Lower leg skin (tissue), 4 donors: ENCODE measurements at regions not wholly inside any gene's neighbourhood (a gene's known extent, or its start where the extent isn't known, plus 50 kb on each side); places are given as distances from the start of the nearest gene placed in this dataset.

Experiments used
- DNase-seq, 2 donors: peaks; one replicate each; pipeline ENCODE4 v3.0.0-alpha.2; 2019; ENCODE audit warnings: low spot score in 2 of 2
- H3K4me3 ChIP-seq: fragments of 200-600 bp; sonication (generic); 2 replicates; pipeline ENCODE4 v1.5.1; 2017; ENCODE audit warnings: mild to moderate bottlenecking, low read depth; ENCODE audit not compliant: poor library complexity, severe bottlenecking
- POLR2A ChIP-seq, 2 donors: fragments of 450-650 bp; IDR thresholded peaks; one replicate each; pipeline ENCODE4 v1.6.1; 2016 to 2017; ENCODE audit warnings: antibody characterized with exemption in 2 of 2, mild to moderate bottlenecking in 1 of 2, moderate library complexity in 1 of 2
- WGBS, 2 donors: methylation state at CpG; one replicate each; pipeline ENCODE4 v1.1.5; 2018; 5-methylcytosine and 5-hydroxymethylcytosine counted together
- intact Hi-C: fragments of 100-400 bp; cut with DNase I; formaldehyde crosslinking; loops from one replicate; pipeline ENCODE4 v1.15.0; 2023; ENCODE audit warnings: low total_unique reads
- TF ChIP-seq, protein P1 (sequence below), 3 donors: fragments of 450-650 bp; IDR thresholded peaks; one replicate each; pipeline ENCODE4 v1.5.1; 2016; ENCODE audit warnings: antibody characterized with exemption in 3 of 3, mild to moderate bottlenecking in 3 of 3, moderate library complexity in 2 of 3

DNA sequence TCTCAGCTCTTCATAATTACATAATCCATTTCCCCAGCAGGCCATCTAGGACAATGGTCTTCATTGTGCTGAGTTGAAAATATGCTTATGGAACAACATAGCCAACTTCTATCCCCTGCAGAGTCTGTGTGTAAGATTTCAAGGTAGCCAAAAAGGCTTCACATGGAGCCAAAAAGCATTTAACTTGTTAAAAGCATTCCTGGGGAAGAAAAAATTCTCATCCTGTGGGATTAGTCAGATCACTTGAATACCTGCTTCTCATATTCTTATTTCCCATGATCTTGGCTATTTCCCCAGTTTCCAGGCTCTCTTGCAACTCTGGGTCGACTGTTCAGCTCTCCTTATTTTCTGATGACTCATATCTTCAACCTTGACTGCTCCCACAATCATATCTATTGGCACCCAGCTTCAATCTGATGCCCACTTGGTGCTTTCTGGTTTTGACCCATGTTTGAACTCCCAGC, 178.9 kb downstream of the KLHL28 start:
- no peak for TF ChIP-seq POLR2A (IDR thresholded peaks at IDR 0.05)
- TF ChIP-seq, protein P1, sequence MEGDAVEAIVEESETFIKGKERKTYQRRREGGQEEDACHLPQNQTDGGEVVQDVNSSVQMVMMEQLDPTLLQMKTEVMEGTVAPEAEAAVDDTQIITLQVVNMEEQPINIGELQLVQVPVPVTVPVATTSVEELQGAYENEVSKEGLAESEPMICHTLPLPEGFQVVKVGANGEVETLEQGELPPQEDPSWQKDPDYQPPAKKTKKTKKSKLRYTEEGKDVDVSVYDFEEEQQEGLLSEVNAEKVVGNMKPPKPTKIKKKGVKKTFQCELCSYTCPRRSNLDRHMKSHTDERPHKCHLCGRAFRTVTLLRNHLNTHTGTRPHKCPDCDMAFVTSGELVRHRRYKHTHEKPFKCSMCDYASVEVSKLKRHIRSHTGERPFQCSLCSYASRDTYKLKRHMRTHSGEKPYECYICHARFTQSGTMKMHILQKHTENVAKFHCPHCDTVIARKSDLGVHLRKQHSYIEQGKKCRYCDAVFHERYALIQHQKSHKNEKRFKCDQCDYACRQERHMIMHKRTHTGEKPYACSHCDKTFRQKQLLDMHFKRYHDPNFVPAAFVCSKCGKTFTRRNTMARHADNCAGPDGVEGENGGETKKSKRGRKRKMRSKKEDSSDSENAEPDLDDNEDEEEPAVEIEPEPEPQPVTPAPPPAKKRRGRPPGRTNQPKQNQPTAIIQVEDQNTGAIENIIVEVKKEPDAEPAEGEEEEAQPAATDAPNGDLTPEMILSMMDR (IDR thresholded peaks at IDR 0.05): no peak
- DNase-seq: no peak
- intact Hi-C loops: no loop called here
- WGBS, 2 donors: 18 to 24% methylated on average over 1 of the region's 1 CpG
- H3K4me3 ChIP-seq: no peak overlapping the region

GRCh38 chr14:44780989-44781388, 180.8 kb downstream of the KLHL28 start:
- H3K4me3 ChIP-seq: no peak overlapping the region
- 38 to 40% methylated on average over 3 of the region's 3 CpGs for WGBS, 2 donors
- intact Hi-C loops: no loop called here
- DNase-seq: no peak
- TF ChIP-seq, protein P1 (IDR thresholded peaks at IDR 0.05): no peak
- no peak for TF ChIP-seq POLR2A (IDR thresholded peaks at IDR 0.05)

DNA sequence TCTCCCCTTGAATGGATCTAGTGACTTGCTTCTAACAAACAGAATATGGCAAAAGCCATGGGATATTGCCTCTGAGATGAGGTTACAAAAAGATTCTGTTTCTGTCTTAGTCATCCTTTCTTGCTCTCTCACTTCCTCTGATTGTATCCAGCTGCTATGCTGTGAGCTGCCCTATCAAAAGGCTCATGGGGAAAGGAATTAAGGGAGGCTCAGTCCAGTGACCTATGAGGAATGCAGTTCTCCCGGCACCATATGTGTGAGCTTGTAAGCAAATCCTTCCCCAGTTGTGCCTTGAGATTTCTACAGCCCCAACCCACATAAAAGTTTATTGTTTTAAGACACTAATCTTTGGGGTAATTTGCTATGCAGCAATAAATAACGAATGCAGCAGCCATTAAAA, 183.1 kb downstream of the KLHL28 start:
- TF ChIP-seq, protein P1 (IDR thresholded peaks at IDR 0.05): no peak
- no peak for TF ChIP-seq POLR2A (IDR thresholded peaks at IDR 0.05)
- no peak overlapping the region for H3K4me3 ChIP-seq
- intact Hi-C loops: no loop called here
- DNase-seq: no peak
- WGBS, 2 donors: 24 to 37% methylated on average over 2 of the region's 2 CpGs

- no peak for DNase-seq
- TF ChIP-seq POLR2A (IDR thresholded peaks at IDR 0.05): no peak
- TF ChIP-seq, protein P1 (IDR thresholded peaks at IDR 0.05): no peak
- no peak overlapping the region for H3K4me3 ChIP-seq
- WGBS, 2 donors: 79 to 85% methylated on average over 5 of the region's 5 CpGs
- intact Hi-C loops: no loop called here
Measured at GRCh38 chr14:44777584-44777983, 184.2 kb downstream of the KLHL28 start.

GRCh38 chr14:44775248-44775647, 186.5 kb downstream of the KLHL28 start:
- 90 to 95% methylated on average over 3 of the region's 3 CpGs for WGBS, 2 donors
- intact Hi-C loops: no loop called here
- no peak for DNase-seq
- no peak overlapping the region for H3K4me3 ChIP-seq
- no peak for TF ChIP-seq POLR2A (IDR thresholded peaks at IDR 0.05)
- TF ChIP-seq, protein P1 (IDR thresholded peaks at IDR 0.05): no peak

- WGBS, 2 donors: 54 to 55% methylated on average over 2 of the region's 2 CpGs
- intact Hi-C loops: no loop called here
- H3K4me3 ChIP-seq: no peak overlapping the region
- TF ChIP-seq POLR2A (IDR thresholded peaks at IDR 0.05): no peak
- no peak for DNase-seq
Measured at GRCh38 chr14:44774396-44774795, 187.4 kb downstream of the KLHL28 start.
